ENCODE measurements at regions not wholly inside any gene's neighbourhood (a gene's known extent, or its start where the extent isn't known, plus 50 kb on each side); places are given as distances from the start of the nearest gene placed in this dataset.

DNA sequence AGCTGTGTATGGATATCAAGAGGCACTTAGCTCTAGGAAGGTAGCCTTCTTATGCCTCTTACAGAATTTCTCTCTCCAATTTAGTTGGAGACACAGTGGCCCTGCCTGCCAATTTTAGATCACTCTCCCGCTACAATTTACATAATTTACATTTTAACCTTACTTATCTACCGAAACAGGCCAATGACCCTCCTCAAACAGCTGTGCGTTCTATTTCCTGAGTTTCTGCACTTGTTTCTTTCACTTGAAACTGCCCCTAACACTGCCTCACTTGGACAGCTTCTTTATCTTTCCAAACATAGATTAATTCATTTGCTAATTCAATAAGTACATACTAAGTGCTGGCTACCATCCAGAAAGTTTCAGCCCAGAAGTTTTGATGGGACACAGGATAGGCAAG, 52.9 kb upstream of the HDDC2 start:
- no peak for DNase-seq (ENCODE audit: extremely low spot score)
- TF ChIP-seq CTCF (IDR thresholded peaks at IDR 0.05; ENCODE audit: control extremely low read depth, extremely low read depth, low read depth, missing control alignments): no peak
- CTCF ChIA-PET: no interaction called here
- POLR2A ChIA-PET: no interaction called here

DNA sequence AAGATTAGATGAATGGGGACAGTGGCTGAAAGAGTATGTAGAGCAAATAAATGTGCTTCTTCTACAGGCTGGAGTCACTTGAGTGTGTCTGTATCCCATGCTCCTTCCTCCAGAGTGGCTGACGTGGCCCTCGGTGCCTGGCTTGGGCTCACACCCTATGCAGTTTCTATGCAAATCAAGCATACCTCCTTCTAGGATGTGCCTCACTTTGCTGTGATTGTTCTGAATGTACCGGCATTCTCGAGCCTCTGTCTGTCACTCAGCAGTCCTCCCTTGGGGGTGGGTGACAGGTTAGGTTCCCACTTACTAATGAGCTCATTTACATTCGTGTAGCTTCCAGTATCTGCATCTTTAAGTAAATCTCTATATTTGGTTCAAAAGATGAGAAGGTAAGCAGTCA, 55.1 kb upstream of the HDDC2 start:
- DNase-seq (ENCODE audit: extremely low spot score): peak; percentile 17
- ChIA-PET CTCF (interaction anchor here (1.2 kb wide), 1 partner anchor 11 kb away, joined by 4 read pairs; no protein-coding TSS in a partner anchor), POLR2A (no interaction called here)
- no peak for TF ChIP-seq CTCF (IDR thresholded peaks at IDR 0.05; ENCODE audit: control extremely low read depth, extremely low read depth, low read depth, missing control alignments)

DNA sequence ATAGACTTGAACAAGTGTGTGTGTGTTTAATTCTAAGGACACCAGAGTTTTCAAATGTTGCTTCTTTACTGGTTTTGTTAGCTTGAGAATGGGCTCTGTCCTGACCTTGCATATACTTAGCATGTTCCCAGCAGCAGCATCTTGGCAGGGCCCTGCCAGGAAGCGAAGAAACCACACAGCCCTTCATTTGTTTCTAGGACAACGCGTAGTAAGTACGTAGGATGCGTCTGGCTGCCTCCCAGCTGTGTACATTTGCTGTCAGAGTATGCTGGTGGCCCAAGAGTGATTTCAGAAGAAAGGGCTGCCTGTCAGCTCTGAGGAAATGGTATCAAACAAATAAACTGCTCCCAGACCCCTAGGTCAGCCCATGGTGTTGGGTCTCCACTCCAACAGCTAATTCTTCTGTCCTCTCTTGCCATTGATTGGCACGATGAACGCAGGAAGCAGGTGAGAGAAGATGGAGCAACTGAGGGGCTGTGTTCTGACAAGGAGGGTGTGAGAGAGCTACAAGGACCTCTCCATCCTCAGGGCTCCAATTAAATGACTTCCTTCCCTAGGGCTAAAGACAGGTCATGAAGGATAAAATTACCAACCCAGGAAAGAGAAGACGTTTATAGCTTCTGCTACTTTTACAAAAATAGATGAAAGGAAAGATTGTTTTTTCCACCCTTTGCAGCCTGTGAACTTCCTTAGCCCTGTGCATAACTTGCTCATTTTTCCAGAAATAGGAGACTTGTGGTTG, 55.9 kb upstream of the HDDC2 start:
- no peak for TF ChIP-seq CTCF (IDR thresholded peaks at IDR 0.05; ENCODE audit: control extremely low read depth, extremely low read depth, low read depth, missing control alignments)
- CTCF ChIA-PET: interaction anchor here (0.6 to 1.2 kb wide), 3 partner anchors 9 to 358 kb away, joined by 3 to 4 read pairs (median 3); no protein-coding TSS in a partner anchor
- POLR2A ChIA-PET: no interaction called here
- peak; percentile 11 for DNase-seq (ENCODE audit: extremely low spot score)

DNA sequence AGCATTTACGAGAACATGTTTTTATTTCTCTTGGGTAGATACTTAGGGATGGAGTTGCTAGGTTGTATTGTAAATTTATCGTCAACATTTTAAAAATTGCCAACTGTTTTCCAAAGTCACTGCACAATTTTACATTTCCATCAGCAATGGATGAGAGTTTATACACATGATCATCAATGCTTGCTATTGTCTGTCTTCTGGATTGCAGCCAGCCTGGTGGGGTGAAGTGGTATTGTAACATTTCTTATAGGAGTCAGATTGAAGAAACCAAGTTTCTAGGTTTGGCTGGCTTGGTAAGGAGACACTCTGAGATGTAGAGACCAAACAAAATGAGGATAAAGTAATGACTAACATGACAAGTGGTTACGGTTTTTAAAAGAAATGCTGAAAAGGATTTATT, 57.1 kb upstream of the HDDC2 start:
- no peak for TF ChIP-seq CTCF (IDR thresholded peaks at IDR 0.05; ENCODE audit: control extremely low read depth, extremely low read depth, low read depth, missing control alignments)
- DNase-seq (ENCODE audit: extremely low spot score): no peak
- ChIA-PET POLR2A (no interaction called here), CTCF (no interaction called here)

DNA sequence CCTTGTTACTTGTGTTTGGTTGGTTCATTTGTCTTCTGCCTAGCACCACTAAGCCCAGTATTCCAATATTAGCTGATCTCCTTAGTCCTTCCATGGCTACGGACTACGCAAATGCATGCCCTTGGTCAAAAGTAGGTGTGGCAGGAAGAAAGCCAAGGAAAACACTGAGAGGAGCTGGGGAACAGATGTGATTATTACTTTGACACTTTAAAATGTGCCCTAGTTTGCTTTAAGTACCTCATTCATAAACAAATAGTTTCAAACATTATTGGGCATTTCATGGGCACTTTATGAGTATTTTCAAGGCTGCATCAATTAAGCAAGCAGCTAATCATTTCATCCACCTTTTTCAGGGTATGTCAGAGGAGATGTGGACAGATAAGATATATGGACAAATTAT, 60.1 kb upstream of the HDDC2 start:
- TF ChIP-seq CTCF (IDR thresholded peaks at IDR 0.05; ENCODE audit: control extremely low read depth, extremely low read depth, low read depth, missing control alignments): no peak
- POLR2A ChIA-PET: no interaction called here
- DNase-seq (ENCODE audit: extremely low spot score): no peak
- CTCF ChIA-PET: interaction anchor here (1.4 kb wide), 1 partner anchor 19 kb away, joined by 3 read pairs; no protein-coding TSS in a partner anchor

GRCh38 chr6:125363039-125363823, 61.5 kb upstream of the HDDC2 start:
- POLR2A ChIA-PET: no interaction called here
- CTCF ChIA-PET: no interaction called here
- no peak for TF ChIP-seq CTCF (IDR thresholded peaks at IDR 0.05; ENCODE audit: control extremely low read depth, extremely low read depth, low read depth, missing control alignments)
- DNase-seq (ENCODE audit: extremely low spot score): peak; percentile 10
